HEK293 (cell line): ENCODE measurements at regions not wholly inside any gene's neighbourhood (a gene's known extent, or its start where the extent isn't known, plus 50 kb on each side); places are given as distances from the start of the nearest gene placed in this dataset.
A peak's percentile ranks its signal among the peaks of the same experiment; 100 is the strongest.

Experiments
- AEBP2 ChIP-seq: fragments of 450-650 bp; formaldehyde crosslinking; IDR thresholded peaks from 2 replicates; pipeline ENCODE4 v1.5.1; 2016; ENCODE audit warnings: missing biosample characterization, missing genetic modification characterization, borderline replicate concordance
- BCL11A ChIP-seq: fragments of 450-650 bp; formaldehyde crosslinking; IDR thresholded peaks from 2 replicates; pipeline ENCODE4 v1.5.1; 2016; ENCODE audit warnings: low read depth, missing biosample characterization, missing genetic modification characterization
- KLF8 ChIP-seq: fragments of 450-650 bp; formaldehyde crosslinking; IDR thresholded peaks from 2 replicates; pipeline ENCODE4 v1.5.1; 2016; ENCODE audit warnings: missing biosample characterization, missing genetic modification characterization
- OSR2 ChIP-seq: fragments of 450-650 bp; formaldehyde crosslinking; IDR thresholded peaks from 2 replicates; pipeline ENCODE4 v1.5.1; 2016; ENCODE audit warnings: missing biosample characterization, missing genetic modification characterization
- RBAK ChIP-seq: fragments of 450-650 bp; formaldehyde crosslinking; IDR thresholded peaks from 2 replicates; pipeline ENCODE4 v1.5.1; 2016; ENCODE audit warnings: missing biosample characterization, missing genetic modification characterization
- ZNF175 ChIP-seq: fragments of 450-650 bp; formaldehyde crosslinking; IDR thresholded peaks from 2 replicates; pipeline ENCODE4 v1.5.1; 2016; ENCODE audit warnings: missing biosample characterization, missing genetic modification characterization
- ZNF23 ChIP-seq: fragments of 450-650 bp; formaldehyde crosslinking; IDR thresholded peaks from 2 replicates; pipeline ENCODE4 v1.5.1; 2016; ENCODE audit warnings: missing biosample characterization, missing genetic modification characterization, borderline replicate concordance
- ZNF280C ChIP-seq: fragments of 450-650 bp; formaldehyde crosslinking; IDR thresholded peaks from 2 replicates; pipeline ENCODE4 v1.5.1; 2016; ENCODE audit warnings: missing biosample characterization, missing genetic modification characterization
- ZNF280D ChIP-seq: fragments of 450-650 bp; formaldehyde crosslinking; IDR thresholded peaks from 2 replicates; pipeline ENCODE4 v1.5.1; 2016; ENCODE audit warnings: missing biosample characterization, missing genetic modification characterization
- ZNF514 ChIP-seq: fragments of 450-650 bp; formaldehyde crosslinking; IDR thresholded peaks from 2 replicates; pipeline ENCODE4 v1.5.1; 2016; ENCODE audit warnings: missing biosample characterization, missing genetic modification characterization
- ZNF555 ChIP-seq: fragments of 450-650 bp; formaldehyde crosslinking; conservative IDR thresholded peaks from 2 replicates; pipeline ENCODE4 v1.5.1; 2017; ENCODE audit warnings: missing biosample characterization, mild to moderate bottlenecking, missing genetic modification characterization, inconsistent platforms
- ZNF571 ChIP-seq: fragments of 450-650 bp; formaldehyde crosslinking; IDR thresholded peaks from 2 replicates; pipeline ENCODE4 v1.5.0; 2017; ENCODE audit warnings: missing biosample characterization, missing genetic modification characterization
- ZNF610 ChIP-seq: fragments of 450-650 bp; formaldehyde crosslinking; IDR thresholded peaks from 2 replicates; pipeline ENCODE4 v1.5.1; 2016; ENCODE audit warnings: missing biosample characterization, missing genetic modification characterization, borderline replicate concordance
- ZNF660 ChIP-seq: fragments of 450-650 bp; IDR thresholded peaks from 2 replicates; pipeline ENCODE4 v1.5.1; 2018; ENCODE audit warnings: missing biosample characterization, mild to moderate bottlenecking, missing genetic modification characterization
- ZNF830 ChIP-seq: fragments of 450-650 bp; IDR thresholded peaks from 2 replicates; pipeline ENCODE4 v1.5.0; 2018; ENCODE audit warnings: missing biosample characterization, missing genetic modification characterization, low read depth, mild to moderate bottlenecking, moderate library complexity
- ZXDB ChIP-seq: fragments of 450-650 bp; formaldehyde crosslinking; IDR thresholded peaks from 2 replicates; pipeline ENCODE4 v1.5.1; 2016; ENCODE audit warnings: missing biosample characterization, missing genetic modification characterization
- TF ChIP-seq, protein P1 (sequence below): fragments of 450-650 bp; formaldehyde crosslinking; IDR thresholded peaks from 2 replicates; pipeline ENCODE4 v1.5.1; 2016; ENCODE audit warnings: missing biosample characterization, missing genetic modification characterization, borderline replicate concordance

- TF ChIP-seq ZNF610 (tag by site-specific recombination): no peak
- no peak for TF ChIP-seq ZNF175 (tag by site-specific recombination)
- peak; percentile 78 for TF ChIP-seq ZNF660 (tag by site-specific recombination)
- TF ChIP-seq RBAK (tag by site-specific recombination): no peak
- TF ChIP-seq ZNF23 (tag by site-specific recombination): no peak
- TF ChIP-seq ZNF280D (tag by site-specific recombination): peak; percentile 63; the same call in 1 of the 2 replicates
- TF ChIP-seq ZNF830 (tag by site-specific recombination): no peak
- TF ChIP-seq BCL11A (tag by site-specific recombination): no peak
- no peak for TF ChIP-seq ZNF555
- 0 out of 2 replicates have a peak, but pooled peaks have one; percentile 24 for TF ChIP-seq KLF8 (tag by site-specific recombination)
- TF ChIP-seq AEBP2 (tag by site-specific recombination): no peak
- TF ChIP-seq ZNF571 (tag by site-specific recombination): no peak
- TF ChIP-seq, protein P1, sequence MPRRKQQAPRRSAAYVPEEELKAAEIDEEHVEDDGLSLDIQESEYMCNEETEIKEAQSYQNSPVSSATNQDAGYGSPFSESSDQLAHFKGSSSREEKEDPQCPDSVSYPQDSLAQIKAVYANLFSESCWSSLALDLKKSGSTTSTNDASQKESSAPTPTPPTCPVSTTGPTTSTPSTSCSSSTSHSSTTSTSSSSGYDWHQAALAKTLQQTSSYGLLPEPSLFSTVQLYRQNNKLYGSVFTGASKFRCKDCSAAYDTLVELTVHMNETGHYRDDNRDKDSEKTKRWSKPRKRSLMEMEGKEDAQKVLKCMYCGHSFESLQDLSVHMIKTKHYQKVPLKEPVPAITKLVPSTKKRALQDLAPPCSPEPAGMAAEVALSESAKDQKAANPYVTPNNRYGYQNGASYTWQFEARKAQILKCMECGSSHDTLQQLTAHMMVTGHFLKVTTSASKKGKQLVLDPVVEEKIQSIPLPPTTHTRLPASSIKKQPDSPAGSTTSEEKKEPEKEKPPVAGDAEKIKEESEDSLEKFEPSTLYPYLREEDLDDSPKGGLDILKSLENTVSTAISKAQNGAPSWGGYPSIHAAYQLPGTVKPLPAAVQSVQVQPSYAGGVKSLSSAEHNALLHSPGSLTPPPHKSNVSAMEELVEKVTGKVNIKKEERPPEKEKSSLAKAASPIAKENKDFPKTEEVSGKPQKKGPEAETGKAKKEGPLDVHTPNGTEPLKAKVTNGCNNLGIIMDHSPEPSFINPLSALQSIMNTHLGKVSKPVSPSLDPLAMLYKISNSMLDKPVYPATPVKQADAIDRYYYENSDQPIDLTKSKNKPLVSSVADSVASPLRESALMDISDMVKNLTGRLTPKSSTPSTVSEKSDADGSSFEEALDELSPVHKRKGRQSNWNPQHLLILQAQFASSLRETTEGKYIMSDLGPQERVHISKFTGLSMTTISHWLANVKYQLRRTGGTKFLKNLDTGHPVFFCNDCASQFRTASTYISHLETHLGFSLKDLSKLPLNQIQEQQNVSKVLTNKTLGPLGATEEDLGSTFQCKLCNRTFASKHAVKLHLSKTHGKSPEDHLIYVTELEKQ (tag by site-specific recombination): 0 out of 2 replicates have a peak, but pooled peaks have one; percentile 25
- TF ChIP-seq OSR2 (tag by site-specific recombination): peak; percentile 52
- no peak for TF ChIP-seq ZXDB
- no peak for TF ChIP-seq ZNF514
- no peak for TF ChIP-seq ZNF280C (tag by site-specific recombination)
Measured at GRCh38 chr10:90319188-90319914, 538.5 kb downstream of the HTR7 start (continued).
